ENCODE measurements at regions not wholly inside any gene's neighbourhood (a gene's known extent, or its start where the extent isn't known, plus 50 kb on each side); places are given as distances from the start of the nearest gene placed in this dataset.

DNA sequence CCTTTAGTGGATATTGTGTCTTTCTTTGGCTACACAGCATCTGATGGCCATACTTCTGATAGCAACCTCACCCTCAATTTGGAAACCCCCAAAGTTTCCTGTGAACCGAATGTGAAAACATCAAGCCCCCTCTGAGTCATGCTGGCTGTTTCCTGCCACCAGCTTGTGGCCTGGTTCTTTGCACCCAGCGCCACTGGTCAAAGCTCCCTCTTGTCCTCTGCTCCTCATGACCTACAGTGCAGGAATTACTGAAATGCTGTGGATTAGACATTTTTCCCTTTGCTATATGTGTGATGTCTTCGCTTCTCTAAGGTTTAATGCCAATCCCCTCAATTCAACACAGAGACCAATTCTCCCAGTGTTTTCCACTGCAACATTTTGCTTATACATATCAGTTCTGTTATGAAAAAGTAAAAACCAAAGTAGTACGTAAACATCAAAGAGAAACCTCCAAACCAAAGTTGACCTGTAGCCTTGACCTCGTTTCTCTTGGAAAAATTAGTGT lies 224.0 kb upstream of the TENM3 start:
- TF ChIP-seq, protein P1, sequence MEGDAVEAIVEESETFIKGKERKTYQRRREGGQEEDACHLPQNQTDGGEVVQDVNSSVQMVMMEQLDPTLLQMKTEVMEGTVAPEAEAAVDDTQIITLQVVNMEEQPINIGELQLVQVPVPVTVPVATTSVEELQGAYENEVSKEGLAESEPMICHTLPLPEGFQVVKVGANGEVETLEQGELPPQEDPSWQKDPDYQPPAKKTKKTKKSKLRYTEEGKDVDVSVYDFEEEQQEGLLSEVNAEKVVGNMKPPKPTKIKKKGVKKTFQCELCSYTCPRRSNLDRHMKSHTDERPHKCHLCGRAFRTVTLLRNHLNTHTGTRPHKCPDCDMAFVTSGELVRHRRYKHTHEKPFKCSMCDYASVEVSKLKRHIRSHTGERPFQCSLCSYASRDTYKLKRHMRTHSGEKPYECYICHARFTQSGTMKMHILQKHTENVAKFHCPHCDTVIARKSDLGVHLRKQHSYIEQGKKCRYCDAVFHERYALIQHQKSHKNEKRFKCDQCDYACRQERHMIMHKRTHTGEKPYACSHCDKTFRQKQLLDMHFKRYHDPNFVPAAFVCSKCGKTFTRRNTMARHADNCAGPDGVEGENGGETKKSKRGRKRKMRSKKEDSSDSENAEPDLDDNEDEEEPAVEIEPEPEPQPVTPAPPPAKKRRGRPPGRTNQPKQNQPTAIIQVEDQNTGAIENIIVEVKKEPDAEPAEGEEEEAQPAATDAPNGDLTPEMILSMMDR (IDR thresholded peaks at IDR 0.05 in 4 of 5, conservative IDR thresholded peaks at IDR 0.05 in 1 of 5) = no peak
- no peak for TF ChIP-seq POLR2A (IDR thresholded peaks at IDR 0.05)

Data from gastrocnemius medialis (tissue), 4 donors.